IgD-negative memory B cell (primary cell): ENCODE measurements at regions not wholly inside any gene's neighbourhood (a gene's known extent, or its start where the extent isn't known, plus 50 kb on each side); places are given as distances from the start of the nearest gene placed in this dataset.

Experiments
- H3K27ac Mint-ChIP-seq, 3 donors: one replicate each; pipeline ENCODE4 v1.8.0; 2020 to 2022; ENCODE audit warnings: mild to moderate bottlenecking in 3 of 3, mixed read lengths in 3 of 3, moderate library complexity in 1 of 3
- H3K27me3 Mint-ChIP-seq: one replicate; pipeline ENCODE4 v1.8.0; 2021; ENCODE audit warnings: mixed read lengths
- H3K36me3 Mint-ChIP-seq: one replicate; pipeline ENCODE4 v1.8.0; 2020; ENCODE audit warnings: mild to moderate bottlenecking, mixed read lengths
- H3K4me1 Mint-ChIP-seq, 3 donors: one replicate each; pipeline ENCODE4 v1.8.0; 2020 to 2022; ENCODE audit warnings: mixed read lengths in 3 of 3, mild to moderate bottlenecking in 1 of 3
- H3K4me3 Mint-ChIP-seq, 4 donors: one replicate each; pipeline ENCODE4 v1.8.0; 2020 to 2022; ENCODE audit warnings: mild to moderate bottlenecking in 4 of 4, mixed read lengths in 4 of 4, moderate library complexity in 3 of 4
- H3K9me3 Mint-ChIP-seq, 3 donors: one replicate each; pipeline ENCODE4 v1.8.0; 2020 to 2021; ENCODE audit warnings: mixed read lengths in 3 of 3, mild to moderate bottlenecking in 1 of 3

GRCh38 chr1:185450060-185450788, 133.2 kb upstream of the IVNS1ABP start:
- Mint-ChIP-seq H3K4me3 (no peak overlapping the region), H3K27ac (no peak overlapping the region), H3K9me3 (no peaks in the 10 kb centered on the region), H3K27me3 (peaks cover 4% of the 10 kb centered on the region), H3K36me3 (peaks cover 4% of the 10 kb centered on the region), H3K4me1 (no peaks in the 10 kb centered on the region)

- Mint-ChIP-seq H3K4me3 (no peak overlapping the region), H3K36me3 (peaks cover 4% of the 10 kb centered on the region), H3K4me1 (no peaks in the 10 kb centered on the region), H3K27me3 (peaks cover 4% of the 10 kb centered on the region), H3K9me3 (no peaks in the 10 kb centered on the region), H3K27ac (no peak overlapping the region)
Measured at GRCh38 chr1:185449378-185450059, 132.5 kb upstream of the IVNS1ABP start.

- H3K4me1 Mint-ChIP-seq, result no peaks in the 10 kb centered on the region
- no peak overlapping the region for H3K27ac Mint-ChIP-seq
- no peak overlapping the region for H3K4me3 Mint-ChIP-seq
- H3K36me3 Mint-ChIP-seq, result peaks cover 4% of the 10 kb centered on the region
- peaks cover 4% of the 10 kb centered on the region for H3K27me3 Mint-ChIP-seq
- H3K9me3 Mint-ChIP-seq, result no peaks in the 10 kb centered on the region
Measured at GRCh38 chr1:185448591-185449186, 131.6 kb upstream of the IVNS1ABP start.

GRCh38 chr1:185446131-185446530, 129.1 kb upstream of the IVNS1ABP start:
- H3K27ac Mint-ChIP-seq, result no peak overlapping the region
- peaks cover 0 to 2% (median under 1%) of the 10 kb centered on the region in 3 donors for H3K4me1 Mint-ChIP-seq
- no peaks in the 10 kb centered on the region for H3K27me3 Mint-ChIP-seq
- peaks cover 2% of the 10 kb centered on the region for H3K36me3 Mint-ChIP-seq
- H3K4me3 Mint-ChIP-seq, result no peak overlapping the region
- H3K9me3 Mint-ChIP-seq, result no peaks in the 10 kb centered on the region

GRCh38 chr1:185445594-185445993, 128.6 kb upstream of the IVNS1ABP start:
- Mint-ChIP-seq H3K27me3 (no peaks in the 10 kb centered on the region), H3K27ac (peak overlapping the region in 1 of 3 donors; percentile 29), H3K4me1 (peaks cover 0 to 5% (median 4%) of the 10 kb centered on the region in 3 donors)

GRCh38 chr1:185444676-185445075, 127.6 kb upstream of the IVNS1ABP start:
- Mint-ChIP-seq H3K27ac (no peak overlapping the region), H3K9me3 (no peaks in the 10 kb centered on the region), H3K27me3 (no peaks in the 10 kb centered on the region), H3K4me1 (peaks cover 0 to 5% (median 4%) of the 10 kb centered on the region in 3 donors), H3K36me3 (peaks cover 2% of the 10 kb centered on the region), H3K4me3 (no peak overlapping the region)

More at GRCh38 chr1:185445594-185445993, 128.6 kb upstream of the IVNS1ABP start:
- Mint-ChIP-seq H3K36me3 (peaks cover 2% of the 10 kb centered on the region), H3K9me3 (no peaks in the 10 kb centered on the region), H3K4me3 (no peak overlapping the region)

- Mint-ChIP-seq H3K9me3 (no peaks in the 10 kb centered on the region), H3K27ac (no peak overlapping the region), H3K4me1 (peaks cover 0 to 5% (median 4%) of the 10 kb centered on the region in 3 donors), H3K4me3 (no peak overlapping the region), H3K36me3 (no peaks in the 10 kb centered on the region), H3K27me3 (no peaks in the 10 kb centered on the region)
Measured at GRCh38 chr1:185442050-185442449, 125.0 kb upstream of the IVNS1ABP start.

- H3K4me1 Mint-ChIP-seq, result peaks cover 0 to 5% (median 4%) of the 10 kb centered on the region in 3 donors
- H3K27ac Mint-ChIP-seq, result no peak overlapping the region
- no peaks in the 10 kb centered on the region for H3K27me3 Mint-ChIP-seq
- no peaks in the 10 kb centered on the region for H3K9me3 Mint-ChIP-seq
- no peak overlapping the region for H3K4me3 Mint-ChIP-seq
- no peaks in the 10 kb centered on the region for H3K36me3 Mint-ChIP-seq
Measured at GRCh38 chr1:185441605-185442004, 124.6 kb upstream of the IVNS1ABP start.

- Mint-ChIP-seq H3K4me1 (peaks cover 0 to 5% (median 4%) of the 10 kb centered on the region in 3 donors), H3K27me3 (no peaks in the 10 kb centered on the region), H3K27ac (peak overlapping the region in 1 of 3 donors; percentile 29), H3K9me3 (no peaks in the 10 kb centered on the region), H3K4me3 (peak overlapping the region in 1 of 4 donors; percentile 3), H3K36me3 (no peaks in the 10 kb centered on the region)
Measured at GRCh38 chr1:185440877-185441276, 123.8 kb upstream of the IVNS1ABP start.

- H3K4me1 Mint-ChIP-seq, result peaks cover 0 to 5% (median 4%) of the 10 kb centered on the region in 3 donors
- H3K4me3 Mint-ChIP-seq, result no peak overlapping the region
- H3K27ac Mint-ChIP-seq, result no peak overlapping the region
- no peaks in the 10 kb centered on the region for H3K27me3 Mint-ChIP-seq
- H3K9me3 Mint-ChIP-seq, result no peaks in the 10 kb centered on the region
- H3K36me3 Mint-ChIP-seq, result no peaks in the 10 kb centered on the region
Measured at GRCh38 chr1:185439727-185440415, 122.8 kb upstream of the IVNS1ABP start.

GRCh38 chr1:185438936-185439335, 121.9 kb upstream of the IVNS1ABP start:
- H3K4me1 Mint-ChIP-seq, result peaks cover 0 to 5% (median 4%) of the 10 kb centered on the region in 3 donors
- H3K36me3 Mint-ChIP-seq, result no peaks in the 10 kb centered on the region
- H3K27ac Mint-ChIP-seq, result no peak overlapping the region
- no peaks in the 10 kb centered on the region for H3K27me3 Mint-ChIP-seq
- H3K9me3 Mint-ChIP-seq, result no peaks in the 10 kb centered on the region
- H3K4me3 Mint-ChIP-seq, result no peak overlapping the region

- H3K27me3 Mint-ChIP-seq, result no peaks in the 10 kb centered on the region
- no peak overlapping the region for H3K27ac Mint-ChIP-seq
- H3K4me3 Mint-ChIP-seq, result no peak overlapping the region
- H3K36me3 Mint-ChIP-seq, result no peaks in the 10 kb centered on the region
- H3K9me3 Mint-ChIP-seq, result peaks cover 0 to 4% (median 0%) of the 10 kb centered on the region in 3 donors
- peaks cover 0 to under 1% (median under 1%) of the 10 kb centered on the region in 3 donors for H3K4me1 Mint-ChIP-seq
Measured at GRCh38 chr1:185435696-185436379, 118.8 kb upstream of the IVNS1ABP start.

GRCh38 chr1:185434721-185435120, 117.7 kb upstream of the IVNS1ABP start:
- Mint-ChIP-seq H3K9me3 (peaks cover 0 to 7% (median 3%) of the 10 kb centered on the region in 3 donors), H3K36me3 (no peaks in the 10 kb centered on the region), H3K27me3 (no peaks in the 10 kb centered on the region), H3K4me3 (no peak overlapping the region), H3K27ac (no peak overlapping the region), H3K4me1 (no peaks in the 10 kb centered on the region)

- H3K36me3 Mint-ChIP-seq, result no peaks in the 10 kb centered on the region
- H3K4me3 Mint-ChIP-seq, result no peak overlapping the region
- no peaks in the 10 kb centered on the region for H3K4me1 Mint-ChIP-seq
- peaks cover 0 to 12% (median 6%) of the 10 kb centered on the region in 3 donors for H3K9me3 Mint-ChIP-seq
- H3K27ac Mint-ChIP-seq, result no peak overlapping the region
- no peaks in the 10 kb centered on the region for H3K27me3 Mint-ChIP-seq
Measured at GRCh38 chr1:185433667-185434066, 116.6 kb upstream of the IVNS1ABP start.
